GM11168 (cell line): ENCODE measurements at regions not wholly inside any gene's neighbourhood (a gene's known extent, or its start where the extent isn't known, plus 50 kb on each side); places are given as distances from the start of the nearest gene placed in this dataset.
"Not testable (repeated sequence)": the region's sequence is repeated elsewhere in the genome, so short reads cannot be mapped to it uniquely, and the experiment has no call there.

Experiments
- in situ Hi-C: fragments of 300-500 bp; cut with MboI; formaldehyde crosslinking; loops from one replicate; pipeline ENCODE4 v1.12.0; 2022; ENCODE audit warnings: low sequenced_read_pairs; ENCODE audit not compliant: unreplicated experiment

DNA sequence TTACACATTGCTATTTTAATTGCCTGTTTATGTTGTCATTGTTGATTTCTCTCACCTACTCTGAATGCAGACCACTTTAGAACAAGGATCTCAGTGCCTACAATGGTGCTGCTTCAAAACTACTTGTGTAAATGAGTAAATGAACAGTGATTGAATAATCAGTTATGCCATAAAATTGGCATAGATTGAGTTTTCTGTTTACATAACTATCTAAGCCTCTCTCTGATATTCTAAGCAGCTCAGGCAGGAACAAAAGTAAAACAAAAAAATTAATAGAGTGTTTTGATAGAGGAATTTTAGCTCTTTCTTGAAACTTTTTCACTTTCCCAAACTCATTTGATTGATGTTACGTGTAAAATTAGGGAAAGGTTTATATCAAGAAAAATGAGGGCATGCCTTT is 232.3 kb upstream of the KITLG start:
- in situ Hi-C loops: no loop called here

GRCh38 chr12:88810806-88811205 is 230.5 kb upstream of the KITLG start:
- in situ Hi-C loops: no loop called here

DNA sequence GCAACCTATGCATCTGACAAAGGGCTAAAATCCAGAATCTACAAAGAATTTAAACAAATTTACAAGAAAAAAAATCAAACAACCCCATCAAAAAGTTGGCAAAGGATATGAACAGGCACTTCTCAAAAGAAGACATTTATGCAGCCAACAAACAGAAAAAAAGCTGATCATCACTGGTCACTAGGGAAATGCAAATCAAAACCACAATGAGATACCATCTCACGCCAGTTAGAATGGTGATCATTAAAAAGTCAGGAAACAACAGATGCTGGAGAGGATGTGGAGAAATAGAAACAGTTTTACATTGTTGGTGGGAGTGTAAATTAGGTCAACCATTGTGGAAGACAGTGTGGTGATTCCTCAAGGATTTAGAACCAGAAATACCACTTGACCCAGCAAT is 229.6 kb upstream of the KITLG start:
- in situ Hi-C loops: not testable (repeated sequence)

DNA sequence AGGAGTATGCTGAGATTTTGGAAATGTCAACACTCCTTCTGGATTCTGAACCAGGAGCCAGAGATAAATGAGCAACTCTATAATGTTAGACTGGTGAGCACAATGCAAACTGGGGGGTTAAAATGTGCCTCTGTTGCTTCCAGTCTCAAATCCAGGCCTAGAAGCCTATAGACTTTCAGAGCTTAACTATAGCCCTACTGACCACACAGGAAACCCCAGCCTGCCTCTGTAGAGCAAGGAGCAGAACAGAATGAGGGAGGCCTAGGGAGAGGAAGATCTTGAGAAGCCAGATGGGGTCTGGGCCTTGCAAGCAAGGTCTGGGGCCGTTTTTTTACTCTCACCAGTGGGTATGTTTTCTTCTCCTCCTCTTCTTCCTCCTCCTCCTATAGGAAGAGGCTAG is 225.4 kb upstream of the KITLG start:
- in situ Hi-C loops: no loop called here

DNA sequence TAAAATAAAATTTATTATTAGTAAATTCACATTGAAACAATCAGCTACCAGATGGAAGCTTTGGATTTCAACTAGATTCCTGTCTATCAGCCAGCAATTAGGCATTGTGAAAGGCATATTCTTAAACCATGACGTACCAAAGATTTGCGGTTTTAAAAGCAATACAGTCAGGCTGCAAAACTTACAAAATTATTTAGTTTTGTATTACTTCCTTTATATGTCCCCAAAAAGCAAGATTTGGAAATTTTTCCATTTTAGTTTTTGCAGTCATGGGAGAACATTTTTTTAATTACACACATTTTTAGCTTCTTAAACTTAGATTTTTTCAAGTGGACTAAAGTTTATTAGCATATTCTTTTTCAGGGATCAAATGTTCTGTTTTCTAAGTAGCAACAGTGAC is 225.0 kb upstream of the KITLG start:
- in situ Hi-C loops: no loop called here

- in situ Hi-C loops: no loop called here
Observed at GRCh38 chr12:88802096-88802706, 221.9 kb upstream of the KITLG start.

GRCh38 chr12:88801227-88802095 is 221.2 kb upstream of the KITLG start:
- in situ Hi-C loops: no loop called here

- in situ Hi-C loops: no loop called here
Observed at GRCh38 chr12:88793096-88793495, 212.8 kb upstream of the KITLG start.

- in situ Hi-C loops: no loop called here
Observed at GRCh38 chr12:88790231-88790630, 210.0 kb upstream of the KITLG start.

GRCh38 chr12:88784166-88784565 is 203.9 kb upstream of the KITLG start:
- in situ Hi-C loops: no loop called here

- in situ Hi-C loops: no loop called here
Observed at GRCh38 chr12:88782351-88782750, 202.1 kb upstream of the KITLG start.

DNA sequence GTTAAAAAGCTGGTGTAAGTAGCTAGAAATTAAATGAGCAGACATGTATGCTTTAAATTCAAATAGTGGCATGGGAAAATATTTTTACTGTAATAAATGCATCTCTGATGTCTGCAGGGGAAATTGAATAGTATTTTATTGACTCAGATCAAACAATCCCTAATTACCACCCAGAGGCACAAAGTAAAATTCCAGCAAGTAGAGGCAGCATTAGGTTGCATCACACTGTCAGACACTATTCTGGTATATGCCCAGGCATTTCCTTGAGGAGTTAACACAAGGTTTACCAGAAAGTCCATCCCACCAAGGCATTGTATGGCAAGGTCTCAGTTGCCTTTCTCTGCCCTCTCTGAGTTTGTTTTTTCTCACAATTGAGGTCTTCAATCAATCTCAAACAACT is 201.6 kb upstream of the KITLG start:
- in situ Hi-C loops: no loop called here

GRCh38 chr12:88778064-88778463 is 197.8 kb upstream of the KITLG start:
- in situ Hi-C loops: no loop called here

GRCh38 chr12:88775742-88776151 is 195.5 kb upstream of the KITLG start:
- in situ Hi-C loops: no loop called here

DNA sequence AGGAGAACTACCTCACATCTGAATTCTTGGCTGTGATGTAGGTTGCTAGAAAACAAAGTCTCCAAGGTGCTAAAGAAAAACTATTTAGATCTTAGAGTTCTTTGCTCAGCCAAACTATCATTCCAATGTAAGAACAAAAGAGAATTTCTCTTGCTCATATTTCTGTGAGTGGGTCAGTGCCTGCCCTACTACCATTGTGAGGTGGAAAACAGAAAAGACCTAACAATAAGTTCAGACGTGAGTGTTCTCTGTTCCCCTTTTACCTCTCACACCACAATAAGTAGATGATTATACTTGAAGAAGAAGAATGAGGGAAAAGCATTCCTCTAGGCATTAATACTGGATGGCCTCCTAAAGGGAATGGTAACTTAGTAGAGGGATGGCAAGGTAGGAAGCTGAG is 187.4 kb upstream of the KITLG start:
- in situ Hi-C loops: no loop called here

DNA sequence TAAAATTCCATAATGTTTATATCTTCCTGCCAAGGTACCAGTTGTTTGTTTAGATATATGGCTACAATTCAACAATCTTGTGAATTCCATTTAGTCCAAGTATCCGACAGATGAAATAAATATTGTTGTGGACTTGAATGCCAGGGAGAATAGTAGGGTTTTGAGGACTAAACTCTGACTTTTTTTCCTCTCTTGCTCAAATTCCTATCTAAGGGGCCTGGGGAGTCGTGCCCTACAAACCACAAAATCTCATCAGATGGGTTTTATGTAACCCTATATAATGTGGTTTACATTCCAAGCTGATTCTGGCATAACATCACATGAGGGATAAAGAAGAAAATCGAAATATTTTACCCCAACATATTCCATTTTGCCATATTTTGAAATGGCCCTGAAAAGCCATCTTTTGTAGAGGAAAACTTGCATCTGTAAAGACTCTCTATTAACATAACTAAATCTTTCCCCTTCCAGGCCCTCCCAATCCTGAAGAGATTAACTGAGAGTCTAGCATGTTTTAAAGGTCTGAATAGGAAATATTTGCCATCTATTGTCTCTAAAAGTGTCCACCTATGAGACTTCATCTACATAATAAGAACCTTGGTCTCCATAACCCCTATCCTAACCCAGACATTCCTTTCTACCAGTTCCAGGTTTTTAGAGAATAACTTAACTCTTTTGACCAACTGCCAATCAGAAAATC is 184.7 kb upstream of the KITLG start:
- in situ Hi-C loops: no loop called here

- in situ Hi-C loops: no loop called here
Observed at GRCh38 chr12:88763536-88764100, 183.3 kb upstream of the KITLG start.

GRCh38 chr12:88758176-88758575 is 177.9 kb upstream of the KITLG start:
- in situ Hi-C loops: no loop called here

- in situ Hi-C loops: no loop called here
Observed at GRCh38 chr12:88756917-88757316, 176.6 kb upstream of the KITLG start.

DNA sequence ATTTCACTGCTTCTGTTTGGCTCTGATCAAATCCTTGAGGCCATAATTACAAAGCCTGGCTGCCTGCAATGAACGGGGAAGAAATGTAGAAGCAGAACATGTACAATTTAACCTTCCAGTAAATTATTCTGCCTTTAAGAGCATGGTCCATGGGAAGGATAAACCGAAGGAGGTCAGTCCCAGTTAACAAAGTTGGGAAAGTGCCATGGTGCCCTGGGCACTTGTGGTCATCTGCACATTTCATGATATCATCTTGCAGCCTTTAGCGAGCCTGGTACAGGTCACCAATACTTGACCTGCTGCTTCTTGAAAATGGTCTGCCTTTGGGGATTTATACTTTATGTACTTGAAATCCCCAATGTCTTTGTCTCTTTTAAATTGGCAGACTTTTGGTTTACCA is 175.9 kb upstream of the KITLG start:
- in situ Hi-C loops: no loop called here

- in situ Hi-C loops: no loop called here
Observed at GRCh38 chr12:88753707-88754106, 173.4 kb upstream of the KITLG start.
